ENCODE measurements at regions not wholly inside any gene's neighbourhood (a gene's known extent, or its start where the extent isn't known, plus 50 kb on each side); places are given as distances from the start of the nearest gene placed in this dataset.

DNA sequence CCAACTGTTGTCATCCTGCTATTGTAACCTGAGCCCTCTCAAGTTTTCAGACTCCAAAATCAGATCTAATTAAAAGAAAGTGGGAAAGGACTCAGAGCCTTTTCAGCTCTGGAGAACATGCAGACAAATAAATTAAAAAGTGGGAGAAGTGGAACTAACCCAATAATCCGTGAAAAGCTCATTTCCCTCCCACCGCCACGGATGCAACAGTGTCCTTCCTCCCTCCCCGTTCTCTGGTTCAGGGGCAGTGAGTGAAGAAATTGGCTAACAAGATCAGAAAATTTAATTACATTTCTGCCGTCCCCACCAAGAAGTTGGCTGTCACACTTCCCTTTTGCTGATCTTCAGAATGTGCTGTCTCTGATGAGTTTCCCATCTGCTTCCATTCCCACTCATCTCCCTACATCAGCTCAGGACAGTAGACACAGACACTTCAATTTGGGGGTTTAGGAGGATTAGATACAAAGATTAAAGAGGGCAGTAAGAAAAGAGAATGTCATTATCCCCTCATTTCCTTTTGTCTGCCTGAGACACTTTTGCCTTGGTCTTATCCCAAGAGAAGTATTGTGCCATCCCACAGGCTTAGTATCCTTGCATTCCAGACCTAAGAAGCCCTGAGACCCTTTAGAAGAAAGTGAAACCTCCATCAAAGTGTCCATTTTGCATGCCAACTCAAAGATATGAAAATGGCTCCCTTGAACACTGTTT, 335.7 kb upstream of the PPP2R3A start:
- Histone ChIP-seq H3K4me3 (ENCODE audit: low read depth, low read length, poor library complexity, severe bottlenecking) (no peak overlapping the region), H3K9me2 (ENCODE audit: insufficient read depth, low read length) (no peaks in the 10 kb centered on the region), H4K20me1 (ENCODE audit: insufficient read depth, low read length) (no peaks in the 10 kb centered on the region), H3K27ac (ENCODE audit: low read depth, low read length, poor library complexity, severe bottlenecking) (no peak overlapping the region), H3K36me3 (ENCODE audit: insufficient read depth, low read length) (no peaks in the 10 kb centered on the region), H3K79me2 (ENCODE audit: insufficient read depth, low read depth, low read length) (no peaks in the 10 kb centered on the region), H2AFZ (ENCODE audit: low read length) (no peak overlapping the region), H3K9me3 (ENCODE audit: low read length) (no peaks in the 10 kb centered on the region), H3K4me1 (ENCODE audit: insufficient read depth, low read length, poor library complexity, severe bottlenecking) (no peaks in the 10 kb centered on the region), H3K4me2 (ENCODE audit: low read length) (no peak overlapping the region)
- ChIA-PET CTCF (ENCODE audit: unreplicated experiment) (interaction anchor here (0.6 kb wide), 1 partner anchor 1014 kb away, joined by 4 read pairs; no protein-coding TSS in a partner anchor), POLR2A (interaction anchor here (0.7 kb wide), 1 partner anchor 9 kb away, joined by 3 read pairs; no protein-coding TSS in a partner anchor)
- no peak for DNase-seq (ENCODE audit: low spot score)
- intact Hi-C loops (cut with micrococcal nuclease; ENCODE audit: unreplicated experiment), result no loop called here
- TF ChIP-seq EZH2phosphoT487 (IDR thresholded peaks at IDR 0.05; ENCODE audit: borderline replicate concordance, low read depth, low read length), result no peak
- TF ChIP-seq, protein P1, sequence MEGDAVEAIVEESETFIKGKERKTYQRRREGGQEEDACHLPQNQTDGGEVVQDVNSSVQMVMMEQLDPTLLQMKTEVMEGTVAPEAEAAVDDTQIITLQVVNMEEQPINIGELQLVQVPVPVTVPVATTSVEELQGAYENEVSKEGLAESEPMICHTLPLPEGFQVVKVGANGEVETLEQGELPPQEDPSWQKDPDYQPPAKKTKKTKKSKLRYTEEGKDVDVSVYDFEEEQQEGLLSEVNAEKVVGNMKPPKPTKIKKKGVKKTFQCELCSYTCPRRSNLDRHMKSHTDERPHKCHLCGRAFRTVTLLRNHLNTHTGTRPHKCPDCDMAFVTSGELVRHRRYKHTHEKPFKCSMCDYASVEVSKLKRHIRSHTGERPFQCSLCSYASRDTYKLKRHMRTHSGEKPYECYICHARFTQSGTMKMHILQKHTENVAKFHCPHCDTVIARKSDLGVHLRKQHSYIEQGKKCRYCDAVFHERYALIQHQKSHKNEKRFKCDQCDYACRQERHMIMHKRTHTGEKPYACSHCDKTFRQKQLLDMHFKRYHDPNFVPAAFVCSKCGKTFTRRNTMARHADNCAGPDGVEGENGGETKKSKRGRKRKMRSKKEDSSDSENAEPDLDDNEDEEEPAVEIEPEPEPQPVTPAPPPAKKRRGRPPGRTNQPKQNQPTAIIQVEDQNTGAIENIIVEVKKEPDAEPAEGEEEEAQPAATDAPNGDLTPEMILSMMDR (conservative IDR thresholded peaks at IDR 0.05; ENCODE audit: low read length), result no peak
- BruUV-seq (replicated peaks), result no TSS peak

- intact Hi-C loops (cut with micrococcal nuclease; ENCODE audit: unreplicated experiment), result no loop called here
- Histone ChIP-seq H3K9me2 (ENCODE audit: insufficient read depth, low read length) (no peaks in the 10 kb centered on the region), H3K4me1 (ENCODE audit: insufficient read depth, low read length, poor library complexity, severe bottlenecking) (no peaks in the 10 kb centered on the region), H3K4me3 (ENCODE audit: low read depth, low read length, poor library complexity, severe bottlenecking) (no peak overlapping the region), H3K79me2 (ENCODE audit: insufficient read depth, low read depth, low read length) (no peaks in the 10 kb centered on the region), H2AFZ (ENCODE audit: low read length) (no peak overlapping the region), H3K4me2 (ENCODE audit: low read length) (no peak overlapping the region), H3K9me3 (ENCODE audit: low read length) (no peaks in the 10 kb centered on the region), H4K20me1 (ENCODE audit: insufficient read depth, low read length) (no peaks in the 10 kb centered on the region), H3K27ac (ENCODE audit: low read depth, low read length, poor library complexity, severe bottlenecking) (no peak overlapping the region), H3K36me3 (ENCODE audit: insufficient read depth, low read length) (no peaks in the 10 kb centered on the region)
- DNase-seq (ENCODE audit: low spot score), result no peak
- CTCF ChIA-PET (ENCODE audit: unreplicated experiment), result no interaction called here
- TF ChIP-seq EZH2phosphoT487 (IDR thresholded peaks at IDR 0.05; ENCODE audit: borderline replicate concordance, low read depth, low read length), result no peak
- TF ChIP-seq, protein P1 (conservative IDR thresholded peaks at IDR 0.05; ENCODE audit: low read length), result no peak
- POLR2A ChIA-PET, result no interaction called here
- no TSS peak for BruUV-seq (replicated peaks)
Observed at GRCh38 chr3:135632556-135633065, 332.9 kb upstream of the PPP2R3A start.

GRCh38 chr3:135633078-135633477, 332.4 kb upstream of the PPP2R3A start:
- no peaks in the 10 kb centered on the region for H3K36me3 ChIP-seq (ENCODE audit: insufficient read depth, low read length)
- no peaks in the 10 kb centered on the region for H3K4me1 ChIP-seq (ENCODE audit: insufficient read depth, low read length, poor library complexity, severe bottlenecking)
- ChIA-PET POLR2A (no interaction called here), CTCF (ENCODE audit: unreplicated experiment) (no interaction called here)
- TF ChIP-seq, protein P1 (conservative IDR thresholded peaks at IDR 0.05; ENCODE audit: low read length), result no peak
- no peak for TF ChIP-seq EZH2phosphoT487 (IDR thresholded peaks at IDR 0.05; ENCODE audit: borderline replicate concordance, low read depth, low read length)
- no peak overlapping the region for H3K4me3 ChIP-seq (ENCODE audit: low read depth, low read length, poor library complexity, severe bottlenecking)
- no peaks in the 10 kb centered on the region for H4K20me1 ChIP-seq (ENCODE audit: insufficient read depth, low read length)
- no peak overlapping the region for H3K4me2 ChIP-seq (ENCODE audit: low read length)
- no peaks in the 10 kb centered on the region for H3K9me3 ChIP-seq (ENCODE audit: low read length)
- intact Hi-C loops (cut with micrococcal nuclease; ENCODE audit: unreplicated experiment), result no loop called here
- DNase-seq (ENCODE audit: low spot score), result no peak
- H3K27ac ChIP-seq (ENCODE audit: low read depth, low read length, poor library complexity, severe bottlenecking), result no peak overlapping the region
- no peaks in the 10 kb centered on the region for H3K9me2 ChIP-seq (ENCODE audit: insufficient read depth, low read length)
- BruUV-seq (replicated peaks), result no TSS peak
- H3K79me2 ChIP-seq (ENCODE audit: insufficient read depth, low read depth, low read length), result no peaks in the 10 kb centered on the region
- no peak overlapping the region for H2AFZ ChIP-seq (ENCODE audit: low read length)

All from OCI-LY7 (cell line).